HL-60 (cell line): ENCODE measurements at regions not wholly inside any gene's neighbourhood (a gene's known extent, or its start where the extent isn't known, plus 50 kb on each side); places are given as distances from the start of the nearest gene placed in this dataset.

Experiments
- DNase-seq, 2 experiments: peaks; one replicate each; pipeline ENCODE4 v3.0.0-alpha.2; 2010 to 2020; ENCODE audit warnings: low read depth in 1 of 2, low spot score in 1 of 2
- H3K27ac ChIP-seq: fragments of 250-450 bp; sonication (Bioruptor Pico); replicated peaks from 2 replicates; pipeline ENCODE4 v1.5.1; 2020; ENCODE audit warnings: mild to moderate bottlenecking, moderate library complexity
- H3K27me3 ChIP-seq: fragments of 250-450 bp; sonication (Bioruptor Pico); 2 replicates; pipeline ENCODE4 v1.5.1; 2021; ENCODE audit warnings: mild to moderate bottlenecking, moderate library complexity; ENCODE audit not compliant: insufficient read depth, poor library complexity, severe bottlenecking
- H3K4me3 ChIP-seq: replicated peaks from 2 replicates; pipeline ENCODE4 v1.5.1; 2011; ENCODE audit warnings: mild to moderate bottlenecking, control low read depth, low read length; ENCODE audit not compliant: insufficient read depth
- GABPA ChIP-seq: IDR thresholded peaks from 2 replicates; pipeline ENCODE4 v1.6.1; 2012; ENCODE audit warnings: low read depth
- POLR2AphosphoS5 ChIP-seq: IDR thresholded peaks from 2 replicates; pipeline ENCODE4 v1.6.1; 2012; ENCODE audit warnings: low read depth
- SPI1 ChIP-seq: IDR thresholded peaks from 2 replicates; pipeline ENCODE4 v1.6.1; 2012; ENCODE audit warnings: low read depth, mild to moderate bottlenecking, borderline replicate concordance
- TF ChIP-seq, protein P1 (sequence below): IDR thresholded peaks from one replicate; pipeline ENCODE4 v1.5.1; 2011; ENCODE audit warnings: low read length, control low read depth, inconsistent platforms; ENCODE audit not compliant: insufficient read depth
- TF ChIP-seq, protein P2 (sequence below): IDR thresholded peaks from 2 replicates; pipeline ENCODE4 v1.6.1; 2012; ENCODE audit warnings: low read depth; ENCODE audit not compliant: insufficient replicate concordance

DNA sequence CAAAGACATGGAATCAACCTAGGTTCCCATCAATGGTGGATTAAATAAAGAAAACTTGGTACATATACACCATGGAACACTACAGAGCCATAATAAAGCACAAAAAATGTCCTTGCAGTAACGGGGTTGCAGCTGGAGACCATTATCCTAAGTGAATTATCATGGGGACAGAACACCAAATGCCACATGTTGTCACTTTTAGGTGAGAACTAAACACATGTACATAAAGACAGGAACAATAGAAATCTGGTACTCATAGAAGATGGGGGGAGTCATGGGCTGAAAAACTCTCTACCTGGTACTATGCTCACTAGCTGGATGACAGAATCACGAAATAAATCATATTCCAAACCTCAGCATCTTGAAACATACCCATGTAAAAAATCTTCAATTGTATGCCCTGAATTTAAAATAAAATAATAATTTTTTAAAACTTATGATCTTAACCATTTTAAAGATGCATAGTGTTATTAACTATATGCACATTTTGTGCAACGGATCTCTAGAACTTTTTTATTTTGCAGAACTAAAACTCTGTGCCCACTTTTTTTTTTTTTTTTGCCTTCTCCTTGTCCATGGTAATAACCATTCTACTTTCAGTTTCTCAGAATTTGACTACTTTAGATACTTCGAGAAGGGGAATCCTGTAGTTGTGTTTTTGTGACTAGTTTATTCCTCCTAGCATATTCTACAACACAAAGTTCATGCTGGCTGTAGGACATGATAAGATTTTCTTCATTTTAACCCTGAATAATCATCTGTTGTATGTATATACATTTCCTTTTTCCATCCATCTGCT lies 1081.6 kb upstream of the ACO1 start:
- TF ChIP-seq SPI1 (no peak), POLR2AphosphoS5 (no peak)
- TF ChIP-seq, protein P1, sequence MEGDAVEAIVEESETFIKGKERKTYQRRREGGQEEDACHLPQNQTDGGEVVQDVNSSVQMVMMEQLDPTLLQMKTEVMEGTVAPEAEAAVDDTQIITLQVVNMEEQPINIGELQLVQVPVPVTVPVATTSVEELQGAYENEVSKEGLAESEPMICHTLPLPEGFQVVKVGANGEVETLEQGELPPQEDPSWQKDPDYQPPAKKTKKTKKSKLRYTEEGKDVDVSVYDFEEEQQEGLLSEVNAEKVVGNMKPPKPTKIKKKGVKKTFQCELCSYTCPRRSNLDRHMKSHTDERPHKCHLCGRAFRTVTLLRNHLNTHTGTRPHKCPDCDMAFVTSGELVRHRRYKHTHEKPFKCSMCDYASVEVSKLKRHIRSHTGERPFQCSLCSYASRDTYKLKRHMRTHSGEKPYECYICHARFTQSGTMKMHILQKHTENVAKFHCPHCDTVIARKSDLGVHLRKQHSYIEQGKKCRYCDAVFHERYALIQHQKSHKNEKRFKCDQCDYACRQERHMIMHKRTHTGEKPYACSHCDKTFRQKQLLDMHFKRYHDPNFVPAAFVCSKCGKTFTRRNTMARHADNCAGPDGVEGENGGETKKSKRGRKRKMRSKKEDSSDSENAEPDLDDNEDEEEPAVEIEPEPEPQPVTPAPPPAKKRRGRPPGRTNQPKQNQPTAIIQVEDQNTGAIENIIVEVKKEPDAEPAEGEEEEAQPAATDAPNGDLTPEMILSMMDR, result no peak
- no peak for DNase-seq
- H3K27ac ChIP-seq, result no peak overlapping the region

DNA sequence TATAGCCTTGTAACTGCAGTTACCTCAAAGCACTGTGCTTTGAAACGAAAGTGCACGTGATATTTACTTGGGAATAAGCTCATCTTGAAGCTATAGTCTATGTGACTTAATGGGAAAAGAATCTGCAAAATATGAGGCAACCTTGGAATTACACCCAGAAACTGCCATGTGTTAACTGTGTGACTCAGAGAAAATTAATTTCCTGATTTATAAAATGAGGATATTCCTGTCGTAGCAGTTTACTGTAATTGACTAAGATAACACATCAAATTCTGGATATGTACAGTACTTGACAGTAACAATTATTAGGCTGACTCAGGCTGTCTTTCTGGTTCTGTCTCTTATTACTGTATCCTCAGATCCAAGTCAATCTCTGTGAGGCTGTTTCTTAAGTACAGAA lies 1079.9 kb upstream of the ACO1 start:
- no peak for DNase-seq
- Histone ChIP-seq H3K4me3 (no peak overlapping the region), H3K27ac (no peak overlapping the region), H3K27me3 (no peaks in the 10 kb centered on the region)
- TF ChIP-seq, protein P1, result no peak
- TF ChIP-seq, protein P2, sequence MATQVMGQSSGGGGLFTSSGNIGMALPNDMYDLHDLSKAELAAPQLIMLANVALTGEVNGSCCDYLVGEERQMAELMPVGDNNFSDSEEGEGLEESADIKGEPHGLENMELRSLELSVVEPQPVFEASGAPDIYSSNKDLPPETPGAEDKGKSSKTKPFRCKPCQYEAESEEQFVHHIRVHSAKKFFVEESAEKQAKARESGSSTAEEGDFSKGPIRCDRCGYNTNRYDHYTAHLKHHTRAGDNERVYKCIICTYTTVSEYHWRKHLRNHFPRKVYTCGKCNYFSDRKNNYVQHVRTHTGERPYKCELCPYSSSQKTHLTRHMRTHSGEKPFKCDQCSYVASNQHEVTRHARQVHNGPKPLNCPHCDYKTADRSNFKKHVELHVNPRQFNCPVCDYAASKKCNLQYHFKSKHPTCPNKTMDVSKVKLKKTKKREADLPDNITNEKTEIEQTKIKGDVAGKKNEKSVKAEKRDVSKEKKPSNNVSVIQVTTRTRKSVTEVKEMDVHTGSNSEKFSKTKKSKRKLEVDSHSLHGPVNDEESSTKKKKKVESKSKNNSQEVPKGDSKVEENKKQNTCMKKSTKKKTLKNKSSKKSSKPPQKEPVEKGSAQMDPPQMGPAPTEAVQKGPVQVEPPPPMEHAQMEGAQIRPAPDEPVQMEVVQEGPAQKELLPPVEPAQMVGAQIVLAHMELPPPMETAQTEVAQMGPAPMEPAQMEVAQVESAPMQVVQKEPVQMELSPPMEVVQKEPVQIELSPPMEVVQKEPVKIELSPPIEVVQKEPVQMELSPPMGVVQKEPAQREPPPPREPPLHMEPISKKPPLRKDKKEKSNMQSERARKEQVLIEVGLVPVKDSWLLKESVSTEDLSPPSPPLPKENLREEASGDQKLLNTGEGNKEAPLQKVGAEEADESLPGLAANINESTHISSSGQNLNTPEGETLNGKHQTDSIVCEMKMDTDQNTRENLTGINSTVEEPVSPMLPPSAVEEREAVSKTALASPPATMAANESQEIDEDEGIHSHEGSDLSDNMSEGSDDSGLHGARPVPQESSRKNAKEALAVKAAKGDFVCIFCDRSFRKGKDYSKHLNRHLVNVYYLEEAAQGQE, result no peak
- TF ChIP-seq GABPA (no peak), SPI1 (no peak), POLR2AphosphoS5 (no peak)

More for the DNA sequence above, 1081.6 kb upstream of the ACO1 start:
- Histone ChIP-seq H3K4me3 (no peak overlapping the region), H3K27me3 (no peaks in the 10 kb centered on the region)

DNA sequence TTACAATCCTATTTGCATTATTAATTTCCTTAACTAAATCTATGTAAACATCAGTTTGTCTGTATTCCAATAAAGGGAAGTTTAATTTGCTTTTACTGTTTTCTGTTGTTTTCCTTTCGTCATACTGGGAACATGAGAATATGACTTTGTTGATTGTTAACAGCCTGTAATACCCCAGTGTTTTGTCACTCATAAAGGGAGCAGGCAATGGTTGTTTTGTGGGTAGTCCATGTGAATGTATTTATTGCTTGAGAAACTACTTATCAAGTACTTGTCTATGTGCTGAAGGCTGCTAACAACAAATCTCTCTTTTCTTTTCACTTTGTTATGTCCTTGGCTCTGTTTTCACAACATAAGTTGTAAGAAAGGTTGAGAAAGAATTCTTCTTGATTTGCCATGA lies 1070.2 kb upstream of the ACO1 start:
- Histone ChIP-seq H3K27me3 (no peaks in the 10 kb centered on the region), H3K4me3 (no peak overlapping the region), H3K27ac (no peak overlapping the region)
- no peak for DNase-seq
- TF ChIP-seq GABPA (no peak), SPI1 (no peak), POLR2AphosphoS5 (no peak)
- TF ChIP-seq, protein P2, result no peak
- TF ChIP-seq, protein P1, result no peak

DNA sequence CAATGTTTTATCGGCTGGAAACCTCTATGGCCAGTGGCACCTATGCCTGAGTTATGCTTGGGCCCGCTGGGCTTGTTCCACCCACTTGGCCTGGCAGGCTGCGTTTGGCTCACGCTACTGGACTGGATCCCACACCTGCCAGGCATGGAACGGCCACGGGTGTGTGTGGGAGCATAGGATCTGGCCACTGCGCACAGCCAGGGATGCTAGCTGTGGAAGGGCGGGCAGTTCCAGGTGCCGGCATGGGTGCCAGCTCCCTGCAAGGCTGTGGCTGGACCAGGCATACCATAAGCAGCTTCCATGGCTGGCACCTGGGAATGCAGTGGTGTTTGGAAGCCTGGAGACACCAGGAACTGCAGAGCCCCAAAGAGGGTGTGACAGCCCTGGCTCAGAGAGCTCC lies 1063.9 kb upstream of the ACO1 start:
- Histone ChIP-seq H3K27ac (no peak overlapping the region), H3K27me3 (no peaks in the 10 kb centered on the region), H3K4me3 (no peak overlapping the region)
- DNase-seq, result no peak
- TF ChIP-seq, protein P2, result no peak
- TF ChIP-seq POLR2AphosphoS5 (no peak), SPI1 (no peak), GABPA (no peak)
- TF ChIP-seq, protein P1, result no peak
